ENCODE measurements at regions not wholly inside any gene's neighbourhood (a gene's known extent, or its start where the extent isn't known, plus 50 kb on each side); places are given as distances from the start of the nearest gene placed in this dataset.

DNA sequence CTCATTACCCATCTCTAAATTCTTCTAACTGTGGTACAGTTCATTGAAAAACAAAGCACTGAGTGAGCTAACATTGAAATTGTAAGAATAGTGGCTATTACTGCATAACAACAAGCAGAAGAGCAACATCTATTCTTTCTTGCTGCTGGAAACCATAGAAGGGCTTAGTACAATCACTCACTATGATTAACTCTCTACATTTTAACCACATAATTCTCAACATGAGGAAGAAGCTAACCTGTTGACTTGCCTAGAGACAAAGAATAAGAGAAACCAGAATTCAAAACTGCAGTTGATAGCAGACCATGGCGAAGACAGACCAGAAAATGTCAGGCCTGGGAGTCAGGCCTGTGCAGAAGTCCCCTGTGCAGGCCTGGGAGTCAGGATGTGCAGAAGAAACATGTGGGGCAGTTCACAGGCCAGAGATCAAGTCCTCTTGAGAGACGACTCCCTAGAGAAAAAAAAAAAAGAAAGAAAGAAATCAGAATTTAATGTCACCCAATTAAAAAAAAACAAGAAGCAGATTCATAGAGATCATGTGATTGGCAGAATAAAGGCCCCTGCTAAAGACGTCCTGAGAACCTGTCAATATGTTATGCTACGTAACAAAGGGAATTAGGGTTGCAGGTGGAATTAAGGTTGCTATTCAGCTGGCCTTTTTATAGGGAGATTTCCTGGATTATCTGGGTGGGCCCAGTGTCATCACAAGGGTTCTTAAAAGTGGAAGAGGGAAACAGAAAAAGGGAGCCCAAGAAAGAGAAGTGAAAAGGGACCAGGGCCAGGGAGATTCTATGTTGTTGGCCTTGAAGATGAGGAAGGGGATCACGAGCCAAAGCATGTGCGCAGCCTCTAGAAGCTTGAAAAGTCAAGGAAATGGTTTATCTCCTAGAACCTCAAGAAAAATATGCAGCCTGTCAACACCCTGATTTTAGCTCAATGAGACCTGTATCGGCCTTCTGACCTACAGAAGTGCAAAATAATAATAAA is 94.9 kb downstream of the MRPL39 start:
- Histone ChIP-seq H3K27ac (replicated peaks) (no peak overlapping the region), H3K4me3 (no peak overlapping the region), H3K9me3 (replicated peaks) (no peaks in the 10 kb centered on the region), H3K4me1 (peaks cover 3% of the 10 kb centered on the region), H3K27me3 (ENCODE audit: low read depth) (no peaks in the 10 kb centered on the region), H3K36me3 (no peaks in the 10 kb centered on the region)
- no peak for TF ChIP-seq CTCF (IDR thresholded peaks at IDR 0.05; ENCODE audit: borderline replicate concordance)
- no peak for DNase-seq
- intact Hi-C loops (cut with micrococcal nuclease) = no loop called here

GRCh38 chr21:25509862-25510261 is 97.4 kb downstream of the MRPL39 start:
- Histone ChIP-seq H3K27ac (replicated peaks) (no peak overlapping the region), H3K27me3 (ENCODE audit: low read depth) (no peaks in the 10 kb centered on the region), H3K36me3 (no peaks in the 10 kb centered on the region), H3K9me3 (replicated peaks) (no peaks in the 10 kb centered on the region), H3K4me3 (no peak overlapping the region), H3K4me1 (peaks cover 3% of the 10 kb centered on the region)
- no peak for TF ChIP-seq CTCF (IDR thresholded peaks at IDR 0.05; ENCODE audit: borderline replicate concordance)
- intact Hi-C loops (cut with micrococcal nuclease) = no loop called here
- DNase-seq = no peak

DNA sequence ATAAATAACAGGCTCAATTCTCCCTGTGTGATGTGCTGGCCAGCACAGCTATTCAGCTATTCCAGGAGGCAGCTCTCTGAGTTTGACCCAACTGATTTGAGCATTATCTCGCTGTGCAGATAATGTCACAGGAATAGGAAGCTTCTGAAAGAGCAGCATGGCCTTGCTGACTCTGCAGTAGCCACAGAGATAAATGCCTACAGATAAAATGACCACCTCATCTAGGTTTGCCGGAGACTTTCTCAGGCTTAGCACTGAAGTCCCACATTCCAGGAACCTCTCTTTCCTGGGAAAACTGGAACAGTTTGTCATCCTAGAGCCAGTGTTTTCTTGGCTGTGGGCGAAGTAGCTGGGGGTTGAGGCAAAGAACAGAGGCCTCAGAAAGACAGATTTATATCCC is 98.9 kb downstream of the MRPL39 start:
- no peak overlapping the region for H3K27ac ChIP-seq (replicated peaks)
- no peak for TF ChIP-seq CTCF (IDR thresholded peaks at IDR 0.05; ENCODE audit: borderline replicate concordance)

GRCh38 chr21:25507522-25507921 is 99.8 kb downstream of the MRPL39 start:
- no peaks in the 10 kb centered on the region for H3K27me3 ChIP-seq (ENCODE audit: low read depth)
- H3K4me3 ChIP-seq = no peak overlapping the region
- DNase-seq = no peak
- H3K27ac ChIP-seq (replicated peaks) = no peak overlapping the region
- H3K36me3 ChIP-seq = no peaks in the 10 kb centered on the region
- H3K9me3 ChIP-seq (replicated peaks) = no peaks in the 10 kb centered on the region
- intact Hi-C loops (cut with micrococcal nuclease) = no loop called here
- peaks cover 3% of the 10 kb centered on the region for H3K4me1 ChIP-seq
- no peak for TF ChIP-seq CTCF (IDR thresholded peaks at IDR 0.05; ENCODE audit: borderline replicate concordance)

More for the DNA sequence above, 98.9 kb downstream of the MRPL39 start:
- Histone ChIP-seq H3K36me3 (no peaks in the 10 kb centered on the region), H3K4me1 (peaks cover 3% of the 10 kb centered on the region), H3K27me3 (ENCODE audit: low read depth) (no peaks in the 10 kb centered on the region), H3K9me3 (replicated peaks) (no peaks in the 10 kb centered on the region), H3K4me3 (no peak overlapping the region)
- intact Hi-C loops (cut with micrococcal nuclease) = no loop called here
- no peak for DNase-seq

DNA sequence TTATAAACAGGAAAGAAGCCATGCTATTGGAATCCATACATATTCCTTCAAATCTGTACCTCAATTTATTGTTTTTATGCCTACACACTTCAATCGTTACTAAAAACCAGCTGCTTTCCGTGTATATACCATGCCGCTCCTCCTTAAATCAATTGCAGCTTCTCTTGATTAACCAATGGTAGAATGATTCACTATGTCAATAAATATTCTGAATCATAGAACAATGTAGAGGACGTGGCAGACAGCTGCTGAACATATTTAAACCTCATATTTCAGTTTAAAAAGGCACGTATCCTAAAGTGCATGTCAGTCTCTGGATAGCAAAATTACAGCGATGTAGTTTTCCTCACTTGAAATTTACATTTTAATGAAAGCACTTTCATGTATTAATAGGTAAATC is 100.4 kb downstream of the MRPL39 start:
- no peak for TF ChIP-seq CTCF (IDR thresholded peaks at IDR 0.05; ENCODE audit: borderline replicate concordance)
- no peak for DNase-seq
- H3K36me3 ChIP-seq = no peaks in the 10 kb centered on the region

More for the DNA sequence above, 100.4 kb downstream of the MRPL39 start:
- intact Hi-C loops (cut with micrococcal nuclease) = no loop called here
- Histone ChIP-seq H3K4me1 (peaks cover 3% of the 10 kb centered on the region), H3K27ac (replicated peaks) (no peak overlapping the region), H3K27me3 (ENCODE audit: low read depth) (no peaks in the 10 kb centered on the region), H3K9me3 (replicated peaks) (no peaks in the 10 kb centered on the region), H3K4me3 (no peak overlapping the region)

All from left ventricle myocardium inferior (tissue), 1 donor.